ENCODE measurements at regions not wholly inside any gene's neighbourhood (a gene's known extent, or its start where the extent isn't known, plus 50 kb on each side); places are given as distances from the start of the nearest gene placed in this dataset.

DNA sequence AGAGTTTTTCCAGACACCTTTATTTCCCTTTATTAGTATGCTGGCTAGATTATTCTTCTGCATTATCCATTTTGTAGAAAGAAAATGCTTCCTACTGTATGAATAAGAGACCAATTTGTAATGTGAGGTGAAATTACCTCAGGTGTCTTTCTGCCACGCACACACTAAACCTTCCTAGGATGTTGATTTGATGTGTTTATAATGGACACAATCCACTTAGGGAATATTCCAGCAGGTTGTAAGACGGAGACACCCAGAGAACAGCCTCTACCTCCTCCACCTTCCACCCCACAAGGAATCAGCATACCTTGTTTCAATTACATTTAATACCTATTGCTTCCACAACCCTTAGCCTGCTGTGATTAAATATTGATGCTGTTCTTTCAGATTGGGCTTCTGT lies 379.1 kb upstream of the KIRREL3 start:
- TF ChIP-seq, protein P1, sequence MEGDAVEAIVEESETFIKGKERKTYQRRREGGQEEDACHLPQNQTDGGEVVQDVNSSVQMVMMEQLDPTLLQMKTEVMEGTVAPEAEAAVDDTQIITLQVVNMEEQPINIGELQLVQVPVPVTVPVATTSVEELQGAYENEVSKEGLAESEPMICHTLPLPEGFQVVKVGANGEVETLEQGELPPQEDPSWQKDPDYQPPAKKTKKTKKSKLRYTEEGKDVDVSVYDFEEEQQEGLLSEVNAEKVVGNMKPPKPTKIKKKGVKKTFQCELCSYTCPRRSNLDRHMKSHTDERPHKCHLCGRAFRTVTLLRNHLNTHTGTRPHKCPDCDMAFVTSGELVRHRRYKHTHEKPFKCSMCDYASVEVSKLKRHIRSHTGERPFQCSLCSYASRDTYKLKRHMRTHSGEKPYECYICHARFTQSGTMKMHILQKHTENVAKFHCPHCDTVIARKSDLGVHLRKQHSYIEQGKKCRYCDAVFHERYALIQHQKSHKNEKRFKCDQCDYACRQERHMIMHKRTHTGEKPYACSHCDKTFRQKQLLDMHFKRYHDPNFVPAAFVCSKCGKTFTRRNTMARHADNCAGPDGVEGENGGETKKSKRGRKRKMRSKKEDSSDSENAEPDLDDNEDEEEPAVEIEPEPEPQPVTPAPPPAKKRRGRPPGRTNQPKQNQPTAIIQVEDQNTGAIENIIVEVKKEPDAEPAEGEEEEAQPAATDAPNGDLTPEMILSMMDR (IDR thresholded peaks at IDR 0.05; ENCODE audit: control insufficient read depth, insufficient read depth, low read depth, low read length, missing control alignments), result no peak
- H3K4me3 ChIP-seq (ENCODE audit: control insufficient read depth, low read depth, low read length), result no peak overlapping the region
- DNase-seq (ENCODE audit: low read depth), result no peak

DNA sequence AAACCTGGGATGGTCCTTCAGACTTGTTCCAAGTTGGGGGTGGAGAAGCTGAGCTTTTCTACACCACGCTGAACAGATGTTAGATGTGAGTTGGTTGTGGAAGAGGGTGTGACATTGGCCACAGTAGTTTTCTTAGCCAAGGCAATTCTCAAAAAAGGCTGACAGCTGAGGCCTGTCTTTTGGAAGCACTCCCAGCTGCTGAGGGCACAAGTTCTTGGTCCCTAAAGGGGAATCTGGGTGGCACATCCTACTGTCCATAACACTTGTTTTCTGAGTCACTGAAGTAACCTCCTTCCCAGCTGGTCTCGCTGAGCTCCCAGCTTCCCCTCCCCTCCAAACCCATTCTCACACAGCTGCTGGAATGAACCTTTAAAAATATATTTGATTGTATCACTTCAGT lies 375.7 kb upstream of the KIRREL3 start:
- DNase-seq (ENCODE audit: low read depth), result no peak
- H3K4me3 ChIP-seq (ENCODE audit: control insufficient read depth, low read depth, low read length), result no peak overlapping the region
- TF ChIP-seq, protein P1 (IDR thresholded peaks at IDR 0.05; ENCODE audit: control insufficient read depth, insufficient read depth, low read depth, low read length, missing control alignments), result no peak

DNA sequence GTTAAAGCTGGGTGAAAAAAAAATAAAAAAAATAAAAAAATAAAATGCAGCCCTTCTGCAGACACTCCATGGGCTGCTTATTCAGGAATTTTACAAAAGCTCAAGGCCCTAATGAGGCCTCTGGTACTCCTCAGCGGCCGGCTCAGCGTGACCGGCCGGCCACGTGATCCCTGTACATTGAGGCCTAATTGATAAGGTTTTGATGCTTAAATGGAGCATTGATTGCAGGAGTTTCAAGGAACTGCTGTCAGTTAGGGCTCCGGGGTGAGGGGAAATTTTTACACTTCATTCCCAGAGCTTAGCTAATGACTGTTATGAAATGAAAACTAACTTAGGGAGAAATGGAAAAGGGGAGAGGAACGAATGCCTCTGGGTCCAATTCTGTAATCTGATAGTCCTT lies 368.8 kb upstream of the KIRREL3 start:
- H3K4me3 ChIP-seq (ENCODE audit: control insufficient read depth, low read depth, low read length), result no peak overlapping the region
- DNase-seq (ENCODE audit: low read depth), result no peak
- TF ChIP-seq, protein P1 (IDR thresholded peaks at IDR 0.05; ENCODE audit: control insufficient read depth, insufficient read depth, low read depth, low read length, missing control alignments), result no peak

DNA sequence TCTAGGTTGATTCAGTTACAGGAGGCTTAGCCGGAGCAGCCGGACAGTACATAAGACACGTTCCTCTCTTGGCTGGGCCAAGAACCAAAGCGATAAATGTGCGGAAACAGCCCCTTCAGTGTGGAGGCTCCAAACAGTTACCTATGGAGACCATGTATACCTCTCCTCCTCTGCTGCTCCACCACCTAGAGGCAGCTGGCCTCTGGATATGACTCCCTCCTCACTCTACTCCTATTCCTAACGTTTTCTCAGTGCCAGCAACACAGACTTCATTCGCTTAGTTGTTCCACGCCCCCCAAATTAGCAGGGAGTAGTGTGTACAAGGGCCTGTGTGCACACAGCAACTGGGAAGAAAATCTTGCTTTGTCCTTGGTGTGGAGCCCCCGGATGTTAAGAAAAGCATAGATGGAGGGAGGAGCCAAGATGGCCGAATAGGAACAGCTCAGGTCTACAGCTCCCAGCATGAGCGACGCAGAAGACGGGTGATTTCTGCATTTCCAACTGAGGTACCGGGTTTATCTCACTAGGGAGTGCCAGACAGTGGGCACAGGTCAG lies 362.3 kb upstream of the KIRREL3 start:
- TF ChIP-seq, protein P1 (IDR thresholded peaks at IDR 0.05; ENCODE audit: control insufficient read depth, insufficient read depth, low read depth, low read length, missing control alignments), result no peak
- no peak overlapping the region for H3K4me3 ChIP-seq (ENCODE audit: control insufficient read depth, low read depth, low read length)
- no peak for DNase-seq (ENCODE audit: low read depth)

DNA sequence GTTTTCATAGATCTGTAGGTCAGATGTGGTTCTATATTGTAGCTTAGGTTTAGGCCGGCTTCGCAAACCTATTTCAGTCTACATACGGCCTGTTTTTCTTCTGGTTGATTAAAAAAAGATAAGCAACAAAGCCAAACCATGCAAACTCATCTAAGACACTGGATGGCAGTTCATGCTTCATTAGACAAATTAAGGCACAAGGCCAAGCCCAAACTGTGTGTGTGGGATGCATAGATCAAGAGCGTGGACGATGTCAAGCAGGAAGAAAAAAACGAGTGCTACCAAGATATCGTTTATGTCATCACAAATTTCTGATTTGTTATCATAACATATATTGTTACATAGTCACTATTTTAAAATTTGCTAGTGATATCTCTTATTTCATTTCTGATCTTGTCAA lies 357.6 kb upstream of the KIRREL3 start:
- TF ChIP-seq, protein P1 (IDR thresholded peaks at IDR 0.05; ENCODE audit: control insufficient read depth, insufficient read depth, low read depth, low read length, missing control alignments), result no peak
- H3K4me3 ChIP-seq (ENCODE audit: control insufficient read depth, low read depth, low read length), result no peak overlapping the region

DNA sequence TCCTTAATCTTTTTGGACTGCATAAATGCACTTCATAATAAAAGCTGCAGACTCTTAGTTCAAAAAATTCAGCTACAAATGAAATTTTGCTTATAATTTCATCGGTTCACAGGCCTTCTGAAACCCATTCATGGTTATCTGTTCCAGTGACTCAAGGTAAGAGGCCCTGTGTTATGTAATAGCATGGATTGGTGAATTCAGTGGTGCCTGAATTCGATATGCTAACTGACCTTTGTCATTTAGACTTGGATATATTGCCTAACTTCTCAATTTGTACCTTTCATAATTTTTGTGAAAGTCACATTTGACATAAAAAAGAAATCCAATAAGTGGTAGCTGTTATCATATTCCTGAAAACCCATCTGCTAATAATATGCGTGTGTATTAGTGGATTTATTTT lies 349.9 kb upstream of the KIRREL3 start:
- DNase-seq (ENCODE audit: low read depth), result no peak
- TF ChIP-seq, protein P1 (IDR thresholded peaks at IDR 0.05; ENCODE audit: control insufficient read depth, insufficient read depth, low read depth, low read length, missing control alignments), result no peak
- H3K4me3 ChIP-seq (ENCODE audit: control insufficient read depth, low read depth, low read length), result no peak overlapping the region

More for the DNA sequence above, 357.6 kb upstream of the KIRREL3 start:
- no peak for DNase-seq (ENCODE audit: low read depth)

Data from AG09309 (cell line).